C4-2B (cell line): ENCODE measurements at regions not wholly inside any gene's neighbourhood (a gene's known extent, or its start where the extent isn't known, plus 50 kb on each side); places are given as distances from the start of the nearest gene placed in this dataset.

Source experiments
- H3K27ac ChIP-seq: fragments of 450-650 bp; 2 replicates; pipeline ENCODE4 v1.5.1; 2017
- CTCF ChIP-seq: fragments of 450-650 bp; conservative IDR thresholded peaks from 2 replicates; pipeline ENCODE4 v1.5.1; 2017; ENCODE audit warnings: mild to moderate bottlenecking
- ZFX ChIP-seq: fragments of 450-650 bp; IDR thresholded peaks from 2 replicates; pipeline ENCODE4 v1.6.1; 2017

DNA sequence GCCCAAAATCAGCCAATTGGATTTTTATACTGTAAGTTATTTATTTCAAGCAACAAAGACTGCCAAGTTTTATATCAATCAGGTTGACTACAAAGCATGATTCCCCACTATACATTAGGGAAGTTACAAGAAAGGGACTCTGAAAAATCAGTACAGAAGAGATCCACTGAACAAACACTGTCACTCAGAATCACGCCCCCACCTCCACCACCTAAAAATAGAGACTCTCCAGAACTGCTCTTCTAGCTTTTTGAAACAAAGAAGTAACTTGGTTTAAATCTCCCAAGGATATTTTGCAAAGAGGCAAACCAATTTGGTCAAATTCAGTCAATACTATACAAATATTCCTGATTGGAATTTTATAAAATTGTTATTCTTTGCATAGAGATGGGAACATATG, 438.0 kb downstream of the HTR1A start:
- TF ChIP-seq CTCF (no peak), ZFX (no peak)

GRCh38 chr5:63516006-63516405, 446.2 kb downstream of the HTR1A start:
- TF ChIP-seq ZFX (no peak), CTCF (no peak)
- no peak overlapping the region for H3K27ac ChIP-seq

More for the DNA sequence above, 438.0 kb downstream of the HTR1A start:
- H3K27ac ChIP-seq: no peak overlapping the region

GRCh38 chr5:63500242-63500641, 462.0 kb downstream of the HTR1A start:
- TF ChIP-seq ZFX (no peak), CTCF (no peak)
- H3K27ac ChIP-seq: no peak overlapping the region

DNA sequence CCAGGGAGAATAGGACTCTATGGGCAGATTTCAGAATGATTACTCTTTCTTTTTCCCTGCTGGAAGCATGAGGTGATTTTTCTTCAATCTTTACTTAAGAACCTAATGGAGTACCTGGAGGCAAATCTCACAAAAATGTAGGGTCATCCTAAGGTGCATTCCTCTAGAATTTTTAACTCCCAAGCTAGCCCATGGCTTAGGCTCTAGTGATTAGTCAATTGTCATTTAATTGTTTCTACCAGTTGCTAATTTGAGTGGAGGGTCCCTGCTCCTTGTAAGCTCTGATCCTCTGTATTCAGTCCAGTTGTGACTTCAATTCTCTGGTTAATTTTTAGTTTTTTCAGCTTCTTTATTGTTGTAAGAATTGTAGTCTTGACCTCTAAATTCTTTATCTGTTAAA, 467.0 kb downstream of the HTR1A start:
- TF ChIP-seq ZFX: no peak
- no peak for TF ChIP-seq CTCF
- H3K27ac ChIP-seq: no peak overlapping the region

DNA sequence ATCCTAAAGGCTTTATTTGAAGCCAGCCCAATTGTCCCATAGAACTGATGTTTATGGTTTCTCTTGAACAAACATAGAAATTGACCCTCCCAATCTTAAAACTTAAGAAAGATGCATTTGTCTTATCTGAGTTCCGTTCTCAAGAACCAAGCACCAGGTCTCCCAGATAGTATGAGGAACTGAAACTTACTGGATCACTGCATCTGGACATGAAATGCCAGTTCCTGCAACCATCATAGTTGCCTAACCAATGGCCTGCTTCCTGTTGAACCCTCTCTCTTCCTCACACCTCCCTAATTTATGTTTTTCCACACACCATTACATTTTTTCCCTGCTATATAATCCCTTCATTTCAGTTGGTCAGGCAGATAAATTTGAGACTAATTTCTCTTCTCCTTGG, 478.9 kb downstream of the HTR1A start:
- no peak overlapping the region for H3K27ac ChIP-seq
- no peak for TF ChIP-seq CTCF
- no peak for TF ChIP-seq ZFX

DNA sequence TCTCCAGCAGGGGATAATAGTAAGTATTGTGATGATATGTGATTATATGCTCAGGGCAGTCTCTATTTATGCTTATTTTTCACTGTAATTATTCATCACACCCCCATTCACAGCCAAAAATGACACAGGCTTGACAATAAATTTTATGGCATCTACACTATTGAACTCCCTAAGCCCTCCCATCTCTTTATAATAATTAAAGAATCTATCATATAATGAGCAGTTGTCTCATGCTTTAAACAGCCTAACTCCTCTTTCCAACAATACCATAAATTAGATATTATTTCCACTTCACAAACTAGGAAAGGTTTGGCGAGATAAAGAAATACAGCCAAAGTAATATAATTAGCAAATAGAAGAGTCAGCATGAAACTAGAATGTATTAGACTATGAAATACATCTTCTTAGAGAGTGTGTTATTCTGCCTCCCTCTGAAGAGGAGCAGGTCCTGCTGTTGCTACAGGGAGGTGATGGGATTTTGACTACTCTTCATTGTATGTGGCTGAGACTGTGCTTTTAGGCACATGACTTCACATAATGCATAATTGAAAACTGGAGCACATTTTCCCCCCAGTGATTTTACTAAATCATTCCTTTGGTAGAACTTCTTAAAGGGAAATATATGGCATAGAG, 488.8 kb downstream of the HTR1A start:
- H3K27ac ChIP-seq: no peak overlapping the region
- no peak for TF ChIP-seq ZFX
- TF ChIP-seq CTCF: no peak

DNA sequence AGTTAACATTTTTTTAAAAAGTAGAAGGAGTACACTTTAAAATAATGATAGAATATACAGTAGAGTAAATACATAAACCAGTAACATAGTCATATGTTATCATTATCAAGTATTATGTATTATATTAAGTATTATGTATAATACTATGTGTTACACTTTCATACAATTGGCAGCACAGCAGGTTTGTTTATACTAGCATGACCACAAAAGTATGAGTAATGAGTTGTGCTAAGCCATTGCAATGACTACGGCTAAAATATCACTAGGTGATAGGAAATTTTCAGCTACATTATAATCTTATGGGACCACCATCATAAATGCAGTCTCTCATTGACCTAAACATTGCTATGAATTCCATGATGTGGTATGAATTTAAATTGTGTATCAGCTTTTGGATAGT, 506.0 kb downstream of the HTR1A start:
- H3K27ac ChIP-seq: no peak overlapping the region
- TF ChIP-seq CTCF: no peak
- TF ChIP-seq ZFX: no peak
